Ovary (tissue), 7 donors: ENCODE measurements at regions not wholly inside any gene's neighbourhood (a gene's known extent, or its start where the extent isn't known, plus 50 kb on each side); places are given as distances from the start of the nearest gene placed in this dataset.
"Not testable (repeated sequence)": the region's sequence is repeated elsewhere in the genome, so short reads cannot be mapped to it uniquely, and the experiment has no call there.

Experiments used
- DNase-seq, 5 donors: peaks; one replicate each; pipeline ENCODE4 v3.0.0-alpha.2; 2019 to 2020
- H3K27ac ChIP-seq, 2 donors: fragments of 200-600 bp; one replicate each; pipeline versions ENCODE4 v1.5.1 to v1.8.0; 2019 to 2022
- H3K27me3 ChIP-seq: fragments of 200-600 bp; one replicate; pipeline ENCODE4 v1.8.0; 2022
- H3K36me3 ChIP-seq: fragments of 200-600 bp; sonication (generic); one replicate; pipeline ENCODE4 v1.5.1; 2019
- H3K4me1 ChIP-seq: one replicate; pipeline ENCODE4 v1.8.1; 2013; ENCODE audit warnings: mild to moderate bottlenecking, moderate library complexity; ENCODE audit not compliant: insufficient read depth
- H3K4me3 ChIP-seq: fragments of 200-600 bp; sonication (generic); one replicate; pipeline ENCODE4 v1.5.1; 2017
- H3K9me3 ChIP-seq, 2 donors: fragments of 200-600 bp in 1 of 2; sonication (generic) in 1 of 2; one replicate each; pipeline versions ENCODE4 v1.5.1 to v1.8.1; 2013 to 2019; ENCODE audit warnings: mild to moderate bottlenecking in 1 of 2, moderate library complexity in 1 of 2
- CTCF ChIP-seq, 3 donors: fragments of 450-650 bp in 2 of 3; fragments of 200-600 bp in 1 of 3; IDR thresholded peaks; one replicate each; pipeline versions ENCODE4 v1.5.1 to v1.8.0; 2016 to 2022; ENCODE audit warnings: antibody characterized with exemption in 3 of 3, mild to moderate bottlenecking in 1 of 3
- EP300 ChIP-seq: sonication (generic); formaldehyde crosslinking; IDR thresholded peaks from one replicate; pipeline ENCODE4 v1.6.1; 2017; ENCODE audit warnings: antibody characterized with exemption
- POLR2A ChIP-seq: fragments of 450-650 bp; IDR thresholded peaks from one replicate; pipeline ENCODE4 v1.6.1; 2017; ENCODE audit warnings: antibody characterized with exemption, mild to moderate bottlenecking, moderate library complexity
- WGBS, 3 donors: extraction: QIAGEN DNeasy Blood & Tissue Kit in 1 of 3; methylation state at CpG; one replicate each; pipeline versions ENCODE4 v1.1.5 to v1.1.7; 2013 to 2017; 5-methylcytosine and 5-hydroxymethylcytosine counted together
- intact Hi-C, 4 donors: fragments of 100-400 bp; cut with DNase I; formaldehyde crosslinking; loops; one replicate each; pipeline versions ENCODE4 v1.11.0 to v1.15.1; 2022 to 2023
- donor health status: DM: no; HTN: no; CAD: no; lungs with moderate emphysema.
- donor health status: DM: no; HTN: no; CAD: no.
- donor health status: Bipolar disorder and iron deficiency.
- donor health status: DM: no; HTN: no; CAD: no.
- donor health status: DM: yes; HTN: yes; CAD: no.

GRCh38 chr2:8612734-8613179 lies 69.1 kb upstream of the ID2 start:
- TF ChIP-seq EP300 (no peak), CTCF (IDR thresholded peaks at IDR 0.05) (no peak), POLR2A (no peak)
- intact Hi-C loops, result no loop called here
- Histone ChIP-seq H3K27me3 (no peaks in the 10 kb centered on the region), H3K27ac (no peak overlapping the region), H3K9me3 (no peaks in the 10 kb centered on the region), H3K36me3 (no peaks in the 10 kb centered on the region), H3K4me3 (no peak overlapping the region), H3K4me1 (no peaks in the 10 kb centered on the region)
- 75 to 86% (median 83%) methylated on average over 7 of the region's 7 CpGs for WGBS, 3 donors
- no peak for DNase-seq

DNA sequence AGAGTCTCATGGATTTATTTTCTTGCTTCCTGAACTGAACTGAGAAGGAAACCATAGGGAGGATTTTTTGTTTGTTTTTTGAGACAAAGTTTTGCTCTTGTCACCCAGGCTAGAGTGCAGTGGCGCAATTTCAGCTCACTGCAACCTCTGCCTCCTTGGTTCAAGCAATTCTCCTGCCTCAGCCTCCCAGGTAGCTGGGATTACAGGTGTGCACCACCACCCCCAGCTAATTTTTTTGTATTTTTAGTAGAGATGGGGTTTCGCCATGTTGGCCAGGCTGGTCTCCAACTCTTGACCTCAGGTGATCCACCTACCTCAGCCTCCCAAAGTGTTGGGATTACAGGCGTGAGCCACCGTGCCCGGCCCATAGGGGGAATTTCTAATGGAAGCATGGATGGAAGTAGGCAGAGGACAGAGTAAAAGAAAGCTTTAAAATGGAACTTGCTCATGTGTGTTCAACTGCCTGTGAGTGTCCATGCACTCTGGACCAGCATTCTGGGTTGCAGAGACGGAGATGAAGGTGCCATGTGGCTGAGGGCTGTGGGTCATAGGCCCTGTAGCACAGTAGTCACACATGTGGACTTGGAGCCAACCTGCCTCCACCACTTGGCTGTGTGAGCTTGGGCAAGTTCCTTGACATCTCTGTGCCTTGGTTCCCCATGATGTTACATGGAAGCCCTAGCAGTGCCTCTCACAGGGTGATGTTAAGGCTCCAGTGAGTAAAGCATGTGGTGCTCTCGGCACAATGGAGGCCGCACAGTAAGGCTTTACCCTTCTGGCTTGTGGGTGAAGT lies 68.5 kb upstream of the ID2 start:
- H3K4me1 ChIP-seq, DNase-seq, H3K27me3 ChIP-seq, H3K9me3 ChIP-seq, H3K27ac ChIP-seq, intact Hi-C loops, H3K36me3 ChIP-seq, H3K4me3 ChIP-seq: not testable (repeated sequence)
- WGBS, 3 donors, result 96 to 99% (median 97%) methylated on average over 8 of the region's 8 CpGs

GRCh38 chr2:8614646-8615045 lies 67.2 kb upstream of the ID2 start:
- no peak for DNase-seq
- intact Hi-C loops, result no loop called here
- TF ChIP-seq POLR2A (no peak), EP300 (no peak), CTCF (IDR thresholded peaks at IDR 0.05) (no peak)
- no peak overlapping the region for H3K4me3 ChIP-seq
- 78 to 94% (median 81%) methylated on average over 4 of the region's 4 CpGs for WGBS, 3 donors
- H3K36me3 ChIP-seq, result no peaks in the 10 kb centered on the region
- no peak overlapping the region for H3K27ac ChIP-seq
- H3K4me1 ChIP-seq, result no peaks in the 10 kb centered on the region
- H3K9me3 ChIP-seq, result no peaks in the 10 kb centered on the region
- no peaks in the 10 kb centered on the region for H3K27me3 ChIP-seq

- TF ChIP-seq EP300, result no peak
- TF ChIP-seq CTCF (IDR thresholded peaks at IDR 0.05), result no peak
- no peak for TF ChIP-seq POLR2A
- H3K4me1 ChIP-seq, result no peaks in the 10 kb centered on the region
- 92 to 96% (median 94%) methylated on average over 6 of the region's 6 CpGs for WGBS, 3 donors
- intact Hi-C loops, result no loop called here
- no peaks in the 10 kb centered on the region for H3K27me3 ChIP-seq
- H3K27ac ChIP-seq, result no peak overlapping the region
- no peak overlapping the region for H3K4me3 ChIP-seq
- H3K36me3 ChIP-seq, result no peaks in the 10 kb centered on the region
- DNase-seq, result no peak
- H3K9me3 ChIP-seq, result no peaks in the 10 kb centered on the region
Observed at GRCh38 chr2:8615252-8615575, 66.6 kb upstream of the ID2 start.

DNA sequence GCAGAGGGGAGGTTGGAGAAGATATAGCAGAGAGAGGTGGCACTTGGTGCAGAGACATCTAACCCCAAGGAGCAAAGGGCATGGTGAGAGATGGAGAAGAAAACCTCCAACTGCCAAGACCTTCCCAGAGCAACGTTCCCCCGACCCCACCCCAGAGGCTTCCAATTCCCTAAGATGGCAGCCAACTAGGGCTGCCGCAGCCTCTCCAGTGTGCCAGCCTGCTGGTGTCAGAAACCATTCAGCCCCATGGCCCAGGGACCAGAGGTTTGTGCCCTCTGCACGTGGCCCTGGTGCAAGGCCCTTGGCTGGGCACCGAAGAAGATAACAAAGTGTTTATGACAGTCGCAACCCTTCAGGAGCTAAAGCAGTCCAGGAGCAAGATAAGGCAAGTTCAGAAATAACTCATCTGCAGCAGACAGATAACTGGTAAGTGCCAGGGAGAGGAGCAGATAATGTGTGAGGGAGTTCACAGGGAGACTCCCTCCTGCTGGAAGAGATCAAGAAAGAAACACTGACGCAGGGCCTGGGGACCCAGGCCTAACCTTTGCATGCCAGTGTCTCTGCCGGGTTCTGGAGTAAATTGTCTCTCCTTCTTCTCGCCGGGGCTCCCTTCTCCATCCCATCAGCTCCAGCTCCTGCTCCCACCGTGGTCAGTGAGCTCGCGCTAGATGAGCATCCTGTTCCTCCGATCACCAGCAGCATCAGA lies 66.1 kb upstream of the ID2 start:
- DNase-seq, result no peak
- H3K4me3 ChIP-seq, result no peak overlapping the region
- H3K9me3 ChIP-seq, result no peaks in the 10 kb centered on the region
- 63 to 66% (median 65%) methylated on average over 14 of the region's 14 CpGs for WGBS, 3 donors
- H3K27ac ChIP-seq, result no peak overlapping the region
- TF ChIP-seq POLR2A (no peak), EP300 (no peak), CTCF (IDR thresholded peaks at IDR 0.05) (no peak)
- intact Hi-C loops, result no loop called here
- no peaks in the 10 kb centered on the region for H3K27me3 ChIP-seq
- peaks cover 2% of the 10 kb centered on the region for H3K4me1 ChIP-seq
- no peaks in the 10 kb centered on the region for H3K36me3 ChIP-seq
